ENCODE measurements at regions not wholly inside any gene's neighbourhood (a gene's known extent, or its start where the extent isn't known, plus 50 kb on each side); places are given as distances from the start of the nearest gene placed in this dataset.

DNA sequence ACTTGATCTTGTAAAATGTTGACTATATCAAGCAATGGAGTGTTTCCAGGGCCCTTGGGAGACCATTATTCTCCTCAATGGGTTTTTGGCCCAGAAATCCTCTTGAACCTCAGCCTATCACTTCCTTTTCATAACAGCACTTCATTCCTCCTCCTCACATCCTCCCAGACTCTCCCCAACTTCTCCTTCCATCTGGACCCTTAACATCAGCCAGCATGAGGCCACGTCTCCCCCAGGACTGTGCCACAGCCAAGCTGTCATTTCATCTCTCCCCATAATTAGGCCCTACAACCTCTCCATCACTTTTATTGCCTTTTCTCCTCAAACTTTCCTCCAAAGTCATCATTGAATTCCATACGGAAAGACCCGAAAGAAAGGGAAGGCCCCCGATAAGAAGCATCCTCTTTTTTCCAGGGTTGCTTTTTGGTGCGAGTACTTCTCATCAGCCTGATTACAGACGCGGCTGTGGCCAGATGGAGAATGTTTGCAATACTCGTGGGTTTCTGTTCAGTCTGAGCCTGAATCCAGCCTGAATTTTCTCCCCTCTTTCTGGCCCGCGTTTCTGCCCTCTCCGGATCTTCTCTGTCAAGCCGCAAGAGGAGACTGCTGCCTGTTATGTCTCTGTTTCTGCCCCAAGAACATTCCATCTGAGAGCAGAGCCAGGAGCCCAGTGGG, 52.7 kb upstream of the SLC25A33 start:
- no peaks in the 10 kb centered on the region for H3K36me3 ChIP-seq (ENCODE audit: low read depth)
- H3K9me3 ChIP-seq (ENCODE audit: severe bottlenecking), result no peaks in the 10 kb centered on the region
- TF ChIP-seq, protein P1, sequence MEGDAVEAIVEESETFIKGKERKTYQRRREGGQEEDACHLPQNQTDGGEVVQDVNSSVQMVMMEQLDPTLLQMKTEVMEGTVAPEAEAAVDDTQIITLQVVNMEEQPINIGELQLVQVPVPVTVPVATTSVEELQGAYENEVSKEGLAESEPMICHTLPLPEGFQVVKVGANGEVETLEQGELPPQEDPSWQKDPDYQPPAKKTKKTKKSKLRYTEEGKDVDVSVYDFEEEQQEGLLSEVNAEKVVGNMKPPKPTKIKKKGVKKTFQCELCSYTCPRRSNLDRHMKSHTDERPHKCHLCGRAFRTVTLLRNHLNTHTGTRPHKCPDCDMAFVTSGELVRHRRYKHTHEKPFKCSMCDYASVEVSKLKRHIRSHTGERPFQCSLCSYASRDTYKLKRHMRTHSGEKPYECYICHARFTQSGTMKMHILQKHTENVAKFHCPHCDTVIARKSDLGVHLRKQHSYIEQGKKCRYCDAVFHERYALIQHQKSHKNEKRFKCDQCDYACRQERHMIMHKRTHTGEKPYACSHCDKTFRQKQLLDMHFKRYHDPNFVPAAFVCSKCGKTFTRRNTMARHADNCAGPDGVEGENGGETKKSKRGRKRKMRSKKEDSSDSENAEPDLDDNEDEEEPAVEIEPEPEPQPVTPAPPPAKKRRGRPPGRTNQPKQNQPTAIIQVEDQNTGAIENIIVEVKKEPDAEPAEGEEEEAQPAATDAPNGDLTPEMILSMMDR (IDR thresholded peaks at IDR 0.05; ENCODE audit: poor library complexity, severe bottlenecking), result no peak

More for the DNA sequence above, 52.7 kb upstream of the SLC25A33 start:
- Histone ChIP-seq H3K27ac (ENCODE audit: poor library complexity, severe bottlenecking) (no peak overlapping the region), H3K4me1 (ENCODE audit: insufficient read depth, poor library complexity, severe bottlenecking) (no peaks in the 10 kb centered on the region), H3K27me3 (ENCODE audit: insufficient read depth, poor library complexity, severe bottlenecking) (no peaks in the 10 kb centered on the region), H3K4me3 (ENCODE audit: severe bottlenecking) (no peak overlapping the region)
- ATAC-seq (ENCODE audit: low read depth) (no peak), DNase-seq (ENCODE audit: low spot score) (no peak)
